Left ventricle myocardium superior (tissue), 1 donor: ENCODE measurements at regions not wholly inside any gene's neighbourhood (a gene's known extent, or its start where the extent isn't known, plus 50 kb on each side); places are given as distances from the start of the nearest gene placed in this dataset.
"Not testable (repeated sequence)": the region's sequence is repeated elsewhere in the genome, so short reads cannot be mapped to it uniquely, and the experiment has no call there.

Source experiments
- ATAC-seq: fragments of 200-7000 bp; cut with Tn5 transposase; one replicate; pipeline ENCODE4 v1.9.1; 2020; ENCODE audit warnings: mild to moderate bottlenecking, moderate library complexity
- DNase-seq: peaks from one replicate; pipeline ENCODE4 v3.0.0-alpha.2; 2020
- intact Hi-C: fragments of 100-400 bp; cut with micrococcal nuclease; formaldehyde crosslinking; loops from one replicate; pipeline ENCODE4 v1.11.0; 2022
- donor health status: DM: no; HTN: yes; CAD: no; lungs with severe emphysema.

- ATAC-seq (peak; percentile 81), DNase-seq (no peak)
- intact Hi-C loops, result no loop called here
These were observed 335.7 kb downstream of the SFMBT2 start for GRCh38 chr10:7075110-7075509.

- ATAC-seq (no peak), DNase-seq (no peak)
- intact Hi-C loops, result no loop called here
These were observed 339.4 kb downstream of the SFMBT2 start for GRCh38 chr10:7071421-7071820.

GRCh38 chr10:7070950-7071349, 339.9 kb downstream of the SFMBT2 start:
- no peak for DNase-seq
- ATAC-seq, result no peak
- intact Hi-C loops, result no loop called here

GRCh38 chr10:7069706-7070105, 341.1 kb downstream of the SFMBT2 start:
- no peak for DNase-seq
- no peak for ATAC-seq

GRCh38 chr10:7056216-7056615, 354.6 kb downstream of the SFMBT2 start:
- ATAC-seq, result no peak
- no peak for DNase-seq
- intact Hi-C loops, result no loop called here

More at GRCh38 chr10:7069706-7070105, 341.1 kb downstream of the SFMBT2 start:
- intact Hi-C loops, result no loop called here

- ATAC-seq, result no peak
- intact Hi-C loops, result no loop called here
These were observed 355.9 kb downstream of the SFMBT2 start for GRCh38 chr10:7054915-7055314.

GRCh38 chr10:7053195-7053594, 357.6 kb downstream of the SFMBT2 start:
- intact Hi-C loops, result no loop called here
- no peak for DNase-seq
- ATAC-seq, result no peak

More at GRCh38 chr10:7054915-7055314, 355.9 kb downstream of the SFMBT2 start:
- DNase-seq, result no peak

- intact Hi-C loops, DNase-seq, ATAC-seq: not testable (repeated sequence)
These were observed 360.8 kb downstream of the SFMBT2 start for GRCh38 chr10:7050024-7050423.

GRCh38 chr10:7048061-7048460, 362.8 kb downstream of the SFMBT2 start:
- no peak for DNase-seq
- intact Hi-C loops, result no loop called here
- no peak for ATAC-seq

GRCh38 chr10:7046615-7047014, 364.2 kb downstream of the SFMBT2 start:
- DNase-seq, result no peak
- intact Hi-C loops, result no loop called here
- ATAC-seq, result no peak

- intact Hi-C loops, result no loop called here
- ATAC-seq (no peak), DNase-seq (no peak)
These were observed 364.8 kb downstream of the SFMBT2 start for GRCh38 chr10:7045891-7046599.

- intact Hi-C loops, result no loop called here
- DNase-seq (no peak), ATAC-seq (no peak)
These were observed 367.7 kb downstream of the SFMBT2 start for GRCh38 chr10:7043055-7043653.

- DNase-seq, result no peak
- intact Hi-C loops, result no loop called here
- no peak for ATAC-seq
These were observed 368.3 kb downstream of the SFMBT2 start for GRCh38 chr10:7042419-7043054.

- ATAC-seq, result no peak
- DNase-seq, result no peak
- intact Hi-C loops, result no loop called here
These were observed 368.8 kb downstream of the SFMBT2 start for GRCh38 chr10:7042000-7042399.

- intact Hi-C loops, result no loop called here
- ATAC-seq (no peak), DNase-seq (no peak)
These were observed 370.2 kb downstream of the SFMBT2 start for GRCh38 chr10:7040681-7041080.

GRCh38 chr10:7039859-7040258, 371.0 kb downstream of the SFMBT2 start:
- ATAC-seq (no peak), DNase-seq (no peak)
- intact Hi-C loops, result no loop called here

- ATAC-seq, result no peak
- DNase-seq, result no peak
- intact Hi-C loops, result no loop called here
These were observed 372.4 kb downstream of the SFMBT2 start for GRCh38 chr10:7038416-7038815.

- ATAC-seq, intact Hi-C loops, DNase-seq: not testable (repeated sequence)
These were observed 373.4 kb downstream of the SFMBT2 start for GRCh38 chr10:7037434-7037833.

GRCh38 chr10:7036951-7037350, 373.9 kb downstream of the SFMBT2 start:
- ATAC-seq, result no peak
- intact Hi-C loops, result no loop called here

GRCh38 chr10:7035126-7035761, 375.6 kb downstream of the SFMBT2 start:
- DNase-seq (no peak), ATAC-seq (no peak)
- intact Hi-C loops, result no loop called here

More at GRCh38 chr10:7036951-7037350, 373.9 kb downstream of the SFMBT2 start:
- no peak for DNase-seq
